ENCODE measurements at regions not wholly inside any gene's neighbourhood (a gene's known extent, or its start where the extent isn't known, plus 50 kb on each side); places are given as distances from the start of the nearest gene placed in this dataset.
"Not testable (repeated sequence)": the region's sequence is repeated elsewhere in the genome, so short reads cannot be mapped to it uniquely, and the experiment has no call there.

- H3K27ac ChIP-seq: no peak overlapping the region
- no peak for TF ChIP-seq CTCF (IDR thresholded peaks at IDR 0.05)
- TF ChIP-seq ZFX (IDR thresholded peaks at IDR 0.05; ENCODE audit: borderline replicate concordance): no peak
These were observed 144.2 kb upstream of the CDH7 start for GRCh38 chr18:65606551-65607130.

GRCh38 chr18:65605352-65605751, 145.5 kb upstream of the CDH7 start:
- not testable (repeated sequence) for H3K27ac ChIP-seq

GRCh38 chr18:65601775-65602174, 149.0 kb upstream of the CDH7 start:
- no peak overlapping the region for H3K27ac ChIP-seq
- no peak for TF ChIP-seq CTCF (IDR thresholded peaks at IDR 0.05)
- no peak for TF ChIP-seq ZFX (IDR thresholded peaks at IDR 0.05; ENCODE audit: borderline replicate concordance)

- no peak for TF ChIP-seq CTCF (IDR thresholded peaks at IDR 0.05)
- TF ChIP-seq ZFX (IDR thresholded peaks at IDR 0.05; ENCODE audit: borderline replicate concordance): no peak
- H3K27ac ChIP-seq: no peak overlapping the region
These were observed 158.4 kb upstream of the CDH7 start for GRCh38 chr18:65592435-65592834.

- H3K27ac ChIP-seq: no peak overlapping the region
- TF ChIP-seq CTCF (IDR thresholded peaks at IDR 0.05): no peak
- TF ChIP-seq ZFX (IDR thresholded peaks at IDR 0.05; ENCODE audit: borderline replicate concordance): no peak
These were observed 163.3 kb upstream of the CDH7 start for GRCh38 chr18:65587491-65587890.

GRCh38 chr18:65582094-65582493, 168.7 kb upstream of the CDH7 start:
- H3K27ac ChIP-seq: not testable (repeated sequence)

GRCh38 chr18:65568866-65569265, 181.9 kb upstream of the CDH7 start:
- TF ChIP-seq ZFX (IDR thresholded peaks at IDR 0.05; ENCODE audit: borderline replicate concordance) (no peak), CTCF (IDR thresholded peaks at IDR 0.05) (no peak)

GRCh38 chr18:65567372-65567771, 183.4 kb upstream of the CDH7 start:
- TF ChIP-seq ZFX (IDR thresholded peaks at IDR 0.05; ENCODE audit: borderline replicate concordance) (no peak), CTCF (IDR thresholded peaks at IDR 0.05) (peak; percentile 79)
- H3K27ac ChIP-seq: no peak overlapping the region

More at GRCh38 chr18:65568866-65569265, 181.9 kb upstream of the CDH7 start:
- H3K27ac ChIP-seq: no peak overlapping the region

All from 22Rv1 (cell line).